ENCODE measurements at regions not wholly inside any gene's neighbourhood (a gene's known extent, or its start where the extent isn't known, plus 50 kb on each side); places are given as distances from the start of the nearest gene placed in this dataset.

GRCh38 chr5:76022611-76023010 is 60.6 kb upstream of the SV2C start:
- intact Hi-C loops (cut with DNase I; ENCODE audit: low total_unique reads), result no loop called here
- WGBS, 5 donors, result 67 to 81% (median 72%) methylated on average over 4 of the region's 4 CpGs

GRCh38 chr5:76021936-76022584 is 61.1 kb upstream of the SV2C start:
- H3K36me3 ChIP-seq, result no peaks in the 10 kb centered on the region
- H3K27me3 ChIP-seq (replicated peaks in 1 of 7), result peaks cover 0 to 6% (median 0%) of the 10 kb centered on the region in 7 donors
- no peaks in the 10 kb centered on the region for H3K9me3 ChIP-seq
- no peaks in the 10 kb centered on the region for H3K4me1 ChIP-seq
- H3K4me3 ChIP-seq, result no peak overlapping the region
- H3K27ac ChIP-seq, result no peak overlapping the region
- WGBS, 5 donors, result 63 to 73% (median 67%) methylated on average over 3 of the region's 3 CpGs
- DNase-seq, result no peak
- TF ChIP-seq CTCF (IDR thresholded peaks at IDR 0.05 in 8 of 11, conservative IDR thresholded peaks at IDR 0.05 in 3 of 11) (no peak), POLR2AphosphoS5 (IDR thresholded peaks at IDR 0.05) (no peak), POLR2A (IDR thresholded peaks at IDR 0.05) (no peak)
- intact Hi-C loops (cut with DNase I; ENCODE audit: low total_unique reads), result no loop called here

More at GRCh38 chr5:76022611-76023010, 60.6 kb upstream of the SV2C start:
- Histone ChIP-seq H3K27me3 (replicated peaks in 1 of 7) (peaks cover 0 to 6% (median 0%) of the 10 kb centered on the region in 7 donors), H3K4me3 (no peak overlapping the region), H3K36me3 (no peaks in the 10 kb centered on the region), H3K27ac (no peak overlapping the region), H3K9me3 (no peaks in the 10 kb centered on the region), H3K4me1 (no peaks in the 10 kb centered on the region)
- DNase-seq, result no peak
- TF ChIP-seq POLR2A (IDR thresholded peaks at IDR 0.05), result no peak
- no peak for TF ChIP-seq POLR2AphosphoS5 (IDR thresholded peaks at IDR 0.05)
- TF ChIP-seq CTCF (IDR thresholded peaks at IDR 0.05 in 8 of 11, conservative IDR thresholded peaks at IDR 0.05 in 3 of 11), result no peak

GRCh38 chr5:76016258-76016657 is 66.9 kb upstream of the SV2C start:
- H3K4me1 ChIP-seq, result no peaks in the 10 kb centered on the region
- intact Hi-C loops (cut with DNase I; ENCODE audit: low total_unique reads), result no loop called here
- H3K4me3 ChIP-seq, result no peak overlapping the region
- TF ChIP-seq POLR2A (IDR thresholded peaks at IDR 0.05), result no peak
- no peak for TF ChIP-seq POLR2AphosphoS5 (IDR thresholded peaks at IDR 0.05)
- no peak for TF ChIP-seq CTCF (IDR thresholded peaks at IDR 0.05 in 8 of 11, conservative IDR thresholded peaks at IDR 0.05 in 3 of 11)
- H3K9me3 ChIP-seq, result peaks cover 0 to 10% (median 0%) of the 10 kb centered on the region in 8 donors
- H3K36me3 ChIP-seq, result no peaks in the 10 kb centered on the region
- no peak overlapping the region for H3K27ac ChIP-seq
- 72 to 88% (median 82%) methylated on average over 1 of the region's 1 CpG for WGBS, 5 donors
- H3K27me3 ChIP-seq (replicated peaks in 1 of 7), result peaks cover 0 to 6% (median 0%) of the 10 kb centered on the region in 7 donors
- DNase-seq, result no peak

GRCh38 chr5:76014005-76014404 is 69.2 kb upstream of the SV2C start:
- Histone ChIP-seq H3K27ac (no peak overlapping the region), H3K27me3 (replicated peaks in 1 of 7) (no peaks in the 10 kb centered on the region), H3K9me3 (peaks cover 0 to 10% (median 0%) of the 10 kb centered on the region in 8 donors), H3K4me1 (no peaks in the 10 kb centered on the region), H3K4me3 (no peak overlapping the region), H3K36me3 (no peaks in the 10 kb centered on the region)
- intact Hi-C loops (cut with DNase I; ENCODE audit: low total_unique reads), result no loop called here
- no peak for DNase-seq
- TF ChIP-seq POLR2AphosphoS5 (IDR thresholded peaks at IDR 0.05) (no peak), CTCF (IDR thresholded peaks at IDR 0.05 in 8 of 11, conservative IDR thresholded peaks at IDR 0.05 in 3 of 11) (no peak), POLR2A (IDR thresholded peaks at IDR 0.05) (no peak)
